GM23248 (cell line): ENCODE measurements at regions not wholly inside any gene's neighbourhood (a gene's known extent, or its start where the extent isn't known, plus 50 kb on each side); places are given as distances from the start of the nearest gene placed in this dataset.

Experiments used
- DNase-seq: peaks from one replicate; pipeline ENCODE4 v3.0.0-alpha.2; 2015
- H2AFZ ChIP-seq: fragments of 200-600 bp; sonication (generic); 2 replicates; pipeline ENCODE4 v1.6.1; 2016; ENCODE audit warnings: antibody characterized with exemption
- H3F3A ChIP-seq: fragments of 200-600 bp; sonication (generic); 2 replicates; pipeline ENCODE4 v1.6.1; 2016; ENCODE audit warnings: mild to moderate bottlenecking, antibody characterized with exemption, mixed run types; ENCODE audit not compliant: insufficient read depth
- H3K27ac ChIP-seq: fragments of 200-600 bp; sonication (generic); 2 replicates; pipeline ENCODE4 v1.5.1; 2016; ENCODE audit warnings: mild to moderate bottlenecking
- H3K27me3 ChIP-seq: fragments of 200-600 bp; sonication (generic); replicated peaks from 2 replicates; pipeline ENCODE4 v1.6.1; 2016; ENCODE audit warnings: mild to moderate bottlenecking; ENCODE audit not compliant: insufficient read depth
- H3K36me3 ChIP-seq: fragments of 200-600 bp; sonication (generic); 2 replicates; pipeline ENCODE4 v1.6.1; 2016; ENCODE audit warnings: low read depth, mild to moderate bottlenecking
- H3K4me1 ChIP-seq: fragments of 200-600 bp; sonication (generic); 2 replicates; pipeline ENCODE4 v1.6.1; 2016; ENCODE audit warnings: mild to moderate bottlenecking; ENCODE audit not compliant: insufficient read depth
- H3K4me2 ChIP-seq: fragments of 200-600 bp; sonication (generic); one replicate; pipeline ENCODE4 v1.6.1; 2016; ENCODE audit warnings: mild to moderate bottlenecking; ENCODE audit not compliant: unreplicated experiment
- H3K4me3 ChIP-seq: fragments of 200-600 bp; sonication (generic); 2 replicates; pipeline ENCODE4 v1.5.1; 2016; ENCODE audit warnings: mild to moderate bottlenecking
- H3K79me2 ChIP-seq: fragments of 200-600 bp; sonication (generic); 2 replicates; pipeline ENCODE4 v1.6.1; 2016; ENCODE audit warnings: mild to moderate bottlenecking; ENCODE audit not compliant: insufficient read depth
- H3K9ac ChIP-seq: fragments of 200-600 bp; sonication (generic); 2 replicates; pipeline ENCODE4 v1.6.1; 2016; ENCODE audit warnings: mild to moderate bottlenecking
- H3K9me2 ChIP-seq: fragments of 200-600 bp; sonication (generic); 2 replicates; pipeline ENCODE4 v1.6.1; 2016; ENCODE audit warnings: mixed run types, mild to moderate bottlenecking, moderate library complexity; ENCODE audit not compliant: insufficient read depth
- H3K9me3 ChIP-seq: fragments of 200-600 bp; sonication (generic); one replicate; pipeline ENCODE4 v1.6.1; 2017; ENCODE audit warnings: low read depth
- H4K20me1 ChIP-seq: fragments of 200-600 bp; sonication (generic); 2 replicates; pipeline ENCODE4 v1.6.0; 2016; ENCODE audit not compliant: insufficient read depth
- EZH2 ChIP-seq: fragments of 200-600 bp; sonication (generic); IDR thresholded peaks from 2 replicates; pipeline ENCODE4 v1.6.1; 2018; ENCODE audit warnings: antibody characterized with exemption, mild to moderate bottlenecking; ENCODE audit not compliant: insufficient read depth, poor library complexity, severe bottlenecking
- EZH2phosphoT487 ChIP-seq: fragments of 200-600 bp; sonication (generic); IDR thresholded peaks from 2 replicates; pipeline ENCODE4 v1.6.1; 2018; ENCODE audit warnings: antibody characterized with exemption, moderate library complexity, mild to moderate bottlenecking, low read depth; ENCODE audit not compliant: insufficient read depth
- WGBS, 2 experiments: methylation state at CpG; one replicate each; pipeline ENCODE4 v1.1.6; 2015 to 2017; ENCODE audit warnings: low lambda C conversion rate in 2 of 2, low coverage in 1 of 2; ENCODE audit errors: missing lambda C conversion rate in 2 of 2; 5-methylcytosine and 5-hydroxymethylcytosine counted together
- in situ Hi-C: fragments of 300-500 bp; cut with MboI; formaldehyde crosslinking; loops from 2 replicates; pipeline ENCODE4 v1.15.0; 2020

DNA sequence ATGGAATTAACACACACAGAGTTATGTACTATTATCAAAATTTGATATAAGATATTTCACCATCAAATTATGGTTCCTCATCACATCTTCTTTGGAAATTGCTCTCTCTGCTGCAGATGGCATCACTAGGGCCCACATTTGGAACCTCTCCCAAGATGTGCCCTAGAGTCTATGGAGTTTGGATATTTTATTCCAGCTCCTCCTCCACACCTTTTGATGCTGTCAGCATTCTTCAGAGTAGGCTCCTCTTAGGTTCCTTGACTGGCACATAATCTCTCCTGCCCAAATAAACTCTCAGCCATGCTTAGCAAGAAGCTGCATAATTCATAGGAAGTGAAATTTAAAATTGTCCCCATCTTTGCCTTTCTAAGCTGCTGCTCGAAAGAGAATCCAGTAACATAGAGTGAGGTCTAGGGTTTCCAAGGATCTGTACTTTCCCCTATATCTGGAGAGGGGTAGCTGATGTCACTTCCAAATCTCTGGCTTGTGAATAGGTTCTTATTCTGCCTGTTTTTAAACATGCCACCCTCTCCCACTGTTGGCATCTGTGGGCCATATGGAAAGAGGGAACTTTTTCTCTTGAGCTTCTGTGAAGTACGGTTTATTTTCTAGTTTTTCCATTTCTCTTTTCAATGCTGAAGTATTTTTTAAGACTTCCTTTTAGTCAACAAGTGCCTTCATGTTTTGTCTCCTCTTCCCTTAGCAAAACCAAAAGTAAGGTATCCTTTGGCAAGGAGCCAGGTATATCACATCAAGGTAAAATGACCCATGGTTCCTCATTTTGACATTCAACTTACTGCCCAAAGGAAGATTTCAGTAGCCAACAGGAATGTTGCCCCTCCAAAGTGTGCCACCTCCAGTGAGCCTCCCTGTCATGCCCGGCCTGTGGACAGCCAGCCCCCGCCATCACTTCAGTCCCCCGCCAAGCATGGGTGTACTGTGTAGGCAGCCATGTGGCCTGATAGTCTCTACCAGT is 75.3 kb upstream of the C2CD4B start:
- Histone ChIP-seq H3K4me1 (no peaks in the 10 kb centered on the region), H3K9ac (no peak overlapping the region), H3K27me3 (no peaks in the 10 kb centered on the region; the same call in 1 of the 2 replicates), H3K4me2 (no peak overlapping the region), H3K27ac (no peak overlapping the region), H3F3A (no peaks in the 10 kb centered on the region), H3K4me3 (no peak overlapping the region), H3K36me3 (no peaks in the 10 kb centered on the region), H4K20me1 (no peaks in the 10 kb centered on the region), H3K79me2 (no peaks in the 10 kb centered on the region), H3K9me2 (no peaks in the 10 kb centered on the region), H2AFZ (no peak overlapping the region), H3K9me3 (no peaks in the 10 kb centered on the region)
- 79% methylated on average over 5 of the region's 5 CpGs for WGBS, 2 experiments
- DNase-seq, result no peak
- TF ChIP-seq EZH2phosphoT487 (no peak), EZH2 (no peak)
- in situ Hi-C loops, result no loop called here

DNA sequence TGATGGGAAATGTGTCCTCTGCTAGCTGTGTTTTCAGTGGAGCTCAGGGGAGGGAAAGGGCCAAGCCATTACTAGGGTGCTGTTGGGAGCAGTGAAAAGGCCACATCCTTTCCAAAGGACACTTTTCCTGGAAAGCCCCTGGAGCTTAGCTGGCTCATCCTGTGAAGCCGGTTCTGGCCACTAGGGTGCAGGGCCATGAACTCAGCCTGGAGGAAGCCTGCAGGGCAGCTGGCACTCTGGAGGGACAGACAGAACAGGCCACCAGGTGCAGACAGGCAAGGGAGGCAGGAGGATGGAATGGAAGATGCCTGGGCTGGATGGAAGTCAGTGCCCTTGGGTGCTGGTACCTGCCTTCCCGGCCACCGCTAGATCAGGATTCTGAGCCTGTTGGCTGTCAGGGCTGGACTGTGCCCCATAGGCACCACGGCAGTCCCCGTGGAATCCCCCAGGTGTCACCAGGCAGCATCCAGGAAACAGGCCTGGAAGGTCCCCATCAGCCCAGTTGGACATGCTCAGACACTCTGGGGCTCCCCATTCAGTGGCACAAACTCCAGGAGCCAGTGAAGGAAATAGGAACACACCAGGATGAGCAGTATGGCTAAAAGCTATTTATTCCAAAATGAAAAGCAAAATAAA is 76.2 kb upstream of the C2CD4B start:
- TF ChIP-seq EZH2phosphoT487 (no peak), EZH2 (no peak)
- H2AFZ ChIP-seq, result no peak overlapping the region
- no peaks in the 10 kb centered on the region for H4K20me1 ChIP-seq
- no peak overlapping the region for H3K4me3 ChIP-seq
- WGBS, 2 experiments, result 53 to 74% methylated on average over 4 to 5 of the region's 5 CpGs
- no peaks in the 10 kb centered on the region for H3K4me1 ChIP-seq
- no peaks in the 10 kb centered on the region; the same call in 1 of the 2 replicates for H3K27me3 ChIP-seq
- no peak overlapping the region for H3K27ac ChIP-seq
- no peaks in the 10 kb centered on the region for H3K79me2 ChIP-seq
- H3K9me3 ChIP-seq, result no peaks in the 10 kb centered on the region
- no peaks in the 10 kb centered on the region for H3F3A ChIP-seq
- H3K9me2 ChIP-seq, result no peaks in the 10 kb centered on the region
- no peak overlapping the region for H3K4me2 ChIP-seq
- in situ Hi-C loops, result no loop called here
- no peaks in the 10 kb centered on the region for H3K36me3 ChIP-seq
- peak; percentile 23 for DNase-seq
- no peak overlapping the region for H3K9ac ChIP-seq

DNA sequence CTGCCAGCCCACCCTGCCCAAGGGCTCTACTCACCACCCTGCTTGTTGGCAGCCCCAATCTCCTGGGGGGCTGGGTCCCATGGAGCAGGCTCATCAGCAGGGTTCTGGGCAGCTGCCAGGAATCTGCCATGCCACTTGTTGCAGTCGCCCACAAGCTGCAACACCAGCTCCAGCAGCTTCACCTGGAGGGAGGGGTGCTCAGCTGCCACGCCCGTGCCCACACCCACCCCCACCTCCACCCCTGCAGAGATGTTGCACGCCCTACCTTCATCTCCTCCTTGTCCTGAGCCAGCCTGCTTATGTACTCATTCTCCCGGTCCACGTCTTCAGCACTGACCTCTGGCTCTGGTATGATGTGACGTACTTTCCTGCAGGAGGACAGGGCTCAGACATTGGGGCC is 77.9 kb upstream of the C2CD4B start:
- H3K27me3 ChIP-seq, result no peaks in the 10 kb centered on the region; the same call in 1 of the 2 replicates
- no peak overlapping the region for H3K4me2 ChIP-seq
- H3K9me2 ChIP-seq, result no peaks in the 10 kb centered on the region
- in situ Hi-C loops, result no loop called here
- H4K20me1 ChIP-seq, result no peaks in the 10 kb centered on the region
- TF ChIP-seq EZH2, result no peak
- no peak for TF ChIP-seq EZH2phosphoT487
- 59 to 62% methylated on average over 6 to 7 of the region's 7 CpGs for WGBS, 2 experiments
- H3K79me2 ChIP-seq, result no peaks in the 10 kb centered on the region
- H3K27ac ChIP-seq, result no peak overlapping the region
- no peak for DNase-seq
- no peak overlapping the region for H2AFZ ChIP-seq
- no peaks in the 10 kb centered on the region for H3F3A ChIP-seq
- H3K4me1 ChIP-seq, result no peaks in the 10 kb centered on the region
- H3K36me3 ChIP-seq, result no peaks in the 10 kb centered on the region
- H3K9ac ChIP-seq, result no peak overlapping the region
- H3K9me3 ChIP-seq, result no peaks in the 10 kb centered on the region
- no peak overlapping the region for H3K4me3 ChIP-seq

DNA sequence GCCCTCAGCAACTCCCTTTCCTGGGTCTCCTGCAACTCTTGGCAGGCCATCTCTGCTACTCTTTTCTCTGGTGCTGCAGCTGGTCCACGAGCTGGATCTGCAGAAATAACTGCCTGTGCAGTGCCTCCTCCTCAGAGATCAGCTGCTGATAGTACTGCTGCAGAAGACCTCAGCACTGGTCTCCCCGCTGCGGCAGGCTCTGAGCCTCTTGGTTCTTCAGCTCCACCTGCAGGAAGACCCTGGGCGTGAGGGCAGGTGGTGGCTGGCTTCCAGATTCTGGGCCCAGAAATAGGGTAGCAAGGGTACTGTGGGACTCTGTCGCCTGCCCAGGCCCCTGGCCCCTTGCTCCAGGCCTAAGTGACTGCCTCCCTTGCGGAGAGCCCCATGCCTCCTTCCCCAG is 79.7 kb upstream of the C2CD4B start:
- Histone ChIP-seq H4K20me1 (no peaks in the 10 kb centered on the region), H3K9me3 (no peaks in the 10 kb centered on the region), H3K9me2 (no peaks in the 10 kb centered on the region), H3K27ac (no peak overlapping the region), H3K36me3 (no peaks in the 10 kb centered on the region), H3K4me3 (no peak overlapping the region), H3K27me3 (peaks cover 4% of the 10 kb centered on the region; the same call in 1 of the 2 replicates), H3K9ac (no peak overlapping the region), H3F3A (no peaks in the 10 kb centered on the region), H3K4me1 (no peaks in the 10 kb centered on the region), H3K79me2 (no peaks in the 10 kb centered on the region), H2AFZ (no peak overlapping the region), H3K4me2 (no peak overlapping the region)
- DNase-seq, result no peak
- 47 to 48% methylated on average over 6 of the region's 6 CpGs for WGBS, 2 experiments
- in situ Hi-C loops, result no loop called here
- TF ChIP-seq EZH2 (no peak), EZH2phosphoT487 (no peak)
